Hematopoietic multipotent progenitor cell treated with erythropoietin and hydrocortisone succinate and interleukin-3 and kit ligand, for 17 days (in vitro differentiated cells): ENCODE measurements at regions not wholly inside any gene's neighbourhood (a gene's known extent, or its start where the extent isn't known, plus 50 kb on each side); places are given as distances from the start of the nearest gene placed in this dataset.

Source experiments
- DNase-seq: peaks from one replicate; pipeline ENCODE4 v3.0.0-alpha.2; 2015; ENCODE audit warnings: low spot score

DNA sequence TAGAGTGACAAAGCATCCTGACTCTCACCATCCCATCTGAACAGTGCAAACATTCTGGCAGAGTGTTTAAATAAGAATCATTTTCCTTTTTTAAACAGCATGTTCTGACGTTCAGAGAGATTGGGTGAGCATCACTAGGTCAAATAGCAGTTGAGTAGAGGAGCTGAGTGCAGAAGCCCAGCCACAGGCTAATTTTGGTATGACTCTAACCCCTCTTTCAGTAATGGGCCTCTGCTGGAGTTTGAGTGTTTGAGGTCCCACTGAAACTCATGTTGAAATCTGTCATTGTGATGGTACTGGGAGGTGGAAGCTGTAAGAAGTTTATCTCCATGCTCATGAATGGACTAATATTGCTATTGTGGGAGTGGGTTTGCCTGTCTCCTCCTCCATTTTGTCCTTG lies 194.4 kb downstream of the SALL1 start:
- no peak for DNase-seq

DNA sequence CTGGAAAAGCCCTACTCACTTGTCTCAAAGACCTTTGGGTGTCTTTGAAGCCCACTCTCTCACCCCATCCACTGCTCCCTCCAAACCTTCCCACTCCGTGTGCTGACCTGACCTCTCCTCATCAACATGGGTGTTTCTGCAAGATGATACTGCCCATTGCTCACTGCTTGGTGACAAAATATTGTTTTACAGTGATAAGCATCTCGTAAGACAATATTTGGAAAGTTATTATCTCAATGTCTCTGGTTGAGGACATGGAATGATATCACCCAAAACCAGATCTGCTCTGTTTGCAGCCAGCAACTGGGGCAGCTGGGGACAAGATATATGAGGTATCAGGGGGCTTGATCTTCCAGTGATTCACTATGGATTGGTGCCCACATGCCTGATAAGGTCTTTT lies 195.8 kb downstream of the SALL1 start:
- DNase-seq, result no peak

DNA sequence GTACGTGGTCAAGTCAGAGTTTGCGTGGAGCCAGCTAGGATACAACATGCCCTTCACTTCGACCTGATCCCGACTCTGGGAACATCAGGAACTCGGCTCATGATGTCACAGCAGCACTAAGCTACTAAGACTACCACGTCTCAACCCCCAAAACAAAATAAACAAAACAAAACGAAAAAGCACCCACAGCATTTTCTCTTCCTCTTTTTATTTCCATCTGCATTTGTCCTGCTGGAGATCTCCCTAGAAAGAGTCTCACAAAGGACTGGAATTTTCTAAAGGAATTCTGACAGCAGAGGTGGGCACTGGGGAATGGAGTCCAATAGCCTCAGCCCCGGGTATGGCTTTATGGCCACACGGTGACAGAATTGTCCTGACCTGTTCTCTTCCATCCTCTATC lies 196.6 kb downstream of the SALL1 start:
- DNase-seq, result no peak

DNA sequence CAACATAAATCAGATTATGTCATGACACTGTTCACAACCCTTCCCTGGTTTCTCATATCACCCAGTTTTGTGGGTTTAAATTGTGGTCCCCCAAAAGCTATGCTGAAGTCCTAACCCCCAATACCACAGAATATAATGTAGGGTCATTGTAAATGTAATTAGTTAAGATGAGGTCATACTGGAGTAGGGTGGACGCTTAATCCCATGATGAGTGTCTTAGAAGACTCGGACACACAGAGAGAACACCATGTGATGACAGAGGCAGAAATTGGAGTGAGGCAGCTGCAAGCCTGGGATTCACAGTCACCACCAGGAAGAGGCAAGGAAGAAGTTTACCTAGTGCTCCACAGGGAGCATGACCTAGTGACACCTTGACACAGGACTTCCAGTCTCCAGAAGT lies 197.8 kb downstream of the SALL1 start:
- DNase-seq, result no peak

DNA sequence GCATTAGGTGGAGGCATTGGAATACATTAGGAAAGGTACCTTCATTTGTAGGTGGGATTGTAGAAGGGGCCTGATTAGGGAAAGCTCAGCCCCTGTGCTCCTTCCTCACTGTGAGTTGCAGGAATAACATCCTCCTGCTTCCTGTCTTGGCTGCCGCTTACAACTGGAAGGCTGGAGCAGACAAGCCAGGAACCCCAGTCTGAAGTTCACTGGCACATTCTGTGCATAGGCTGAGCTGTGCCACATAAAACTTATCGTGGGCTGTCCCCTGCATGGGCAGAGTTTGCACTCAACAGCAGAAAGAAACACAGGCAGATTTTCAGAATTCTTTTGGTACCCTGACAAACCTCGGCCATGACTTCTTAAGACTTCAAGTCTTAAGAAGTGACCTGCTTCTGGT lies 200.1 kb downstream of the SALL1 start:
- no peak for DNase-seq

DNA sequence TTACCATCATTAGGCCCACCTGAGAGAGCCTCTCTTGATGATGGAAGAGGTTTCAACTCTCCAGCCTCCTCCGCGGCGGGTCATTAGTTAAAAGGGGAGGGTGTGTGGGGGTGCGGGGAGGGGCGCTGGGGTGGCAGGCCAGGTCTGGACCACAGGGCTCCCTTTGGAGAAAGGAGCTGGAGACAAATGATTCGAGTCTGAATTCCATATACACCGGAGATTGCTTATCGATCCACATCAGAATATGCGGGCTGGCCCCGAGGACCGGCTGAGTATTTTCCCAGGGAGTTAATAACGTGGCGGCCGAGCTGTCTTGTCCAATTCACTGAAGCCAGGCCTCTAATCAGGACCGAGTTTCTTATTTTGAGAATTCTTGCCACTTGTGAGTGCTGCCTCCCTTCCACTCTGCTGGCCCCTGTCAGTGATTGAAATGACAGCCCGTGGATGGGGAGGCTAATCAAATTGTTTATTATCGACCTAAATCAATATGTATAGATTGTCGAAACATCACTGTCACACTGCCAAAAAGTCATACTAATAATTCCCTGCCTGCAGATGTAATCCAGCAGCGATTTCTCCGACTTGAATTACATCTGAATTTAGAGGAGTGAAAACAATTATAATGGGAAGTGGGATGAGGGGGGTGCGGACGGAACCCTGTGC lies 202.7 kb downstream of the SALL1 start:
- no peak for DNase-seq

DNA sequence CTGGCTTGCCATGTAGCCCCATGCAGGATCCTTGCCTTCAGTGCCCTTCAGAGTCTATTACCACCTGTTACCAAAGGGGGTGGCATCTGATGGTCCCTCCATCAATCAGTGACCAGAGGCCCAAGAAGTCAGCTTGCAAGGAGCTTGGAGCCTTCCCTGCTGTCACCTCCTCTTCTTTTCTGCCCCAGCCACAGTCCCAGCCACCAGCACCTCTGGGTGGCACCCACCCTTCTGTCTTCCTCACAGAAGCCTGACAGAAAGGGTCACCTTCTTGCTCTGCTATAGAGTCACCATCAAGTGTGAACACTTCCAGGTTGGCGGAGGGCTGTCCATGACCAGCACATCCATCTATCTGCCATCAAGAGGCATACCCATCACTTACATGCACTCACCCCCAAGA lies 203.2 kb downstream of the SALL1 start:
- no peak for DNase-seq

DNA sequence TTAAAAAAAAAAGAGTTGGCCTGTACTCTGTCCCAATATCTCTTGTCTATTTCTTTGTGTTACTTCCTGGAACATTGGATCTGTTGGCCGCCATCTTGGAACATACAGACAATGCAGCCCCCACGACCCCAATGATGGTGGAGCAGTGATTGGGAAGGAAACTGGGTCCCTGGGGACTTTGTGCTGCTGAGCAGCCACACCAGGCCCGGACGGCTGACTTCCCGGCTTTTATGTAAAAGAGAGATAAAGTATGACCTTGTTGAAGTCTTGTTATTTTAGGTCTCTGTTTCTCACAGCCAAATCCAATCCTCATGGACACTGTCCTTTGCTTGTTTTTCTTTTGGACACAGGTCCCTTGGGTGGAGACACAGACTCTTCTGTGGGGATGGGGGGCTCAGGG lies 204.5 kb downstream of the SALL1 start:
- DNase-seq, result no peak

DNA sequence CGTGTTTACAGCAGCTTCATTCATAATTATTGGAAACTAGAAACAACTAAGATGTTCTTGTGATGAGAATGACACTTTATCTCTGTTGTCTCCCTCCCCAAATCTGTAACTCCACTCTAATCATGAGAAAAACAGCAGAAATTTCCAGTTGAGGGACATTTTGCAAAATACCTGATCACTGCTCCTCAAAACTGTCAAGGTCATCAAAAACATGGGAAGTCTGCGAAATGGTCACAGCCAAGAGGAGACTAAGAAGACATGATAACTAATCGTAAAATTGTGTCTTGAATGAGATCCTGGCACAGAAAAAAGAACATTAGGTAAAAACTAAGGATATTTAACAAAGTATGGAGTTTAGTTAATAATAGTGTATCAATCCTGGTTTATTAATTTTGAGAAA lies 204.2 kb downstream of the CYLD start:
- no peak for DNase-seq

DNA sequence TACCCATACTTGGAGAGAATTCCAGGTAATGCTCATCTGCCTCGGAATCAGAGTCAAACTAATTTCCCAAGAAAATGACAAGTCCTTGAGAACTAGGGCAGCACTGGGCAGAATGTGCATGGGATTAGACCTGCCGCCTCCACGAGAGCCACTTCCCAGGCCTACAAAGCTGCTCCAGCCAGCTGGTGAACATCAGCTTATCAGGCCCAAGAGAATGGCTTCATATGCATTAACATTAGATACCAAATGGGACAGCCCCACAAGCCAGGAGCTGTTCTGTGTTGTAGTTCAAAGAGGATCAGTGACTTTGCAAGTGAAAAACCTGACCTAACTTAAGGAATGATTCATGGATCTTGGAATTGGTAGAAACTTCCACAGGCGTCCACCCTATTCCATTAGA lies 203.3 kb downstream of the CYLD start:
- no peak for DNase-seq

DNA sequence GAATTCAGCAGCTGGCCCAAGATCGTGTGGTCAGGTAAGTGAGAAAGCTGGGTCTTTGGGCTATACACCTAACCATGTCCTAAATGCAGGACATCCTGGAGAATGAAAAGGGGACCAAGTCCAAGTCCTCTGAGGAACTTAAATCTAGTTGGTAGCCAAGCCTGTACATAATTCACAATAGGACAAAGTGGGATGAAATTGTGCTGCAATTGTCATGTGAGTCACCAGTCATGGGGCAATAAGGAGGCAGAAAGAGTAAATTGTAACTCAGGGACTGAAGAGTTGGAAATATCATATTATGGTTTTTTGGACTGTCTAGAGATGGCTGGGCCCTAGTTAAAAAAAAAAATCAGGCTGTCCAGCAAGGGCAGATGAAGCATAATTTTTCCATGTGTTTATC lies 202.6 kb downstream of the CYLD start:
- DNase-seq, result no peak

DNA sequence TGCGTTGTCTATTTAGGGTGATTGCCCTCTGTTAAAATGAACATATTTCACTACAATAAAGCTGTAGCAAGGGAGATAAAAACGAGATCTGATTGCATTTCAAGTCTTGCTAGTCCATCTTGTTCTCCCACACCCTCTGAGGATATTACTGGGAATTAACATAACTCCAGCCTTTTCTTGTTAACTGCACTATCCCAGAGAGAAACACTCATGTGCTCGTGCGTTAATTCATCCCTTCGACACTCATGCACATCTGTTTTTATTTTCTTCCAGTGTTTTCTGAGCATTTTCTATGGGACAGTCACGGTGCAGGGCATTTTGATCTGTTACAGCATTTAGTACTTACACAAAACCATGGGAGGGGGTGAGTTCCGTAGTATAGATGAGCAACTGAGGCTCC lies 202.1 kb downstream of the CYLD start:
- no peak for DNase-seq

DNA sequence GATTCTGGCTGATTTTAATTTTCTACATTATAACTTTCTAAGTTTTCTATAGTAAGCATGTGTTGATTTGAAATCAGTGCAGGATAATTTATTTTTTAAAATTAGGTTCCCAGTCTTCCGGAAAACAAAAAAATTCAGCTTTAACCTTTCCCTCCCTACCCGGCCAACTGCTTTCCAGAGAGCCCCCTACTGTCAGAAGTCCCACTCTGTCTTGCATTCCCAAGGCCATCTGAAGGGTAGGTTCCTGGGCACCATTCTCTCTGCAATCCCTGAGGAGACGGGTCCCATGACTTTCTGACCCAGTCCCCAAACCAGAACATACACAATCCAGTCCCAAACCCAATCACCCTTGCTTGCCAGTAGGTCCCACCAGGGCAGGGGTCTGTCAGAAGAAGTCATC lies 200.3 kb downstream of the CYLD start:
- DNase-seq, result no peak

DNA sequence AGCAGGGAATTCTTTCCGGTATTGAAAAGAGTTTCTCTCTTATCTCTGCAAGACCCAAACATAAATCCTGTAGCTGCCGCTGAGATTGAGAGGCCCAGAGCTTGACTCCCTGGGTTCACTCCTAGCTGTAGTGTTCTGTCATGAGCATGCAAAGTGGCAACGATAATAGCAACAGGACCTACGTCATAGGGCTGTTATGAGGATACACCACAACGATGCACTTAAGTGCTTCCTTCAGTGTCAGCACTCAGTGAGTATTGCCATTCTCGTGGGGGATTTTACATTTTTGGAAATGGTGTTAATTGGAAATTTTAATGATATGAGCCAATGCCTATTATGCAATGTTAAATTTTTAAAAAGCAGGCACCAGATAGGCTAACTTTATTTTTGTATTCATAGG lies 199.8 kb downstream of the CYLD start:
- no peak for DNase-seq

DNA sequence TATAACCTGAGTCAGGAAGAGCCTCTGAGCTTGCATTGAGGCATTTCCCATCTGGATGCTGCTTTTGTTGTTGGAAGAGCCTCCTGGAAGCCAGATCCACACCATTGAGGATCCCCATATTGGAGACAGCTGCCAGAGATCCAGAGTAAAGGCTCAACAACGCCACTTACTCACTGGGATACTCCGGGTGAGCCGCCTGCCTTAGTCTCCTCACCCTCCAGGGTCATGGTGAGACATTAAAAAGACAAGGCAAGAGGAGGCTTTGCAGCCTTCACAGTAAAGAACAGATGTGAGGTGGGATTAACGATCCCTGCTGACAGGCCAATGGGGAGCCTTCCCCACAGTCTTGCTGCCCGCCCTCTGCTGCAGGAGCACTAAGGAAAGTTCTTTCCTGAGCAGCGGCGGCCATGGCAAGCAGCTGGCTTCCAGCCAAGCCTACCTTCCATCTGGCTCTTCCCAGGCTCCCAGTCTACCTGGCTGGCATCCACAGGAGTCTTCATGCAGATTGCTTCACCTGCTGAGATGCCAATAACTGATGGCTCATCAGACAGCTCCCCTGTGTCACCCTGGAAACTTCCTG lies 198.5 kb downstream of the CYLD start:
- no peak for DNase-seq

DNA sequence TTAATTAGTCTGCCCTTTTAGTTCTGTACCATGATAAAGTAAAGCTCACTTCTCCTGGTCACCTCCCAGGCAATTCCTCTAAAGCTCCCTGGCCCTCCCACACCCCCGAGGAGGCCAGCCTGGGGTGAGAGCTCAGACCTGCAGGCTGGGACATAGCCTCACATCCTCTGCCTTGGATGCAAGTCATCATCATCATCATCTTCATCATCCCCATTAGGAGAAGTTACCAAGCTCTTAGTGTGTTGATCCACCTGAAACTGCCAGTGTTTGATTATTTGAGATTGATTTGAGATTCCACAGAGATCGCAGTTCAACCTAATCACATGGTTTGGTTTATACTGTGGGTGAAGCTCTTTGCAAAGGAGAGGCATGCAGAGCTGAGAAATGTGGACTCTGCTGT lies 197.5 kb downstream of the CYLD start:
- no peak for DNase-seq

DNA sequence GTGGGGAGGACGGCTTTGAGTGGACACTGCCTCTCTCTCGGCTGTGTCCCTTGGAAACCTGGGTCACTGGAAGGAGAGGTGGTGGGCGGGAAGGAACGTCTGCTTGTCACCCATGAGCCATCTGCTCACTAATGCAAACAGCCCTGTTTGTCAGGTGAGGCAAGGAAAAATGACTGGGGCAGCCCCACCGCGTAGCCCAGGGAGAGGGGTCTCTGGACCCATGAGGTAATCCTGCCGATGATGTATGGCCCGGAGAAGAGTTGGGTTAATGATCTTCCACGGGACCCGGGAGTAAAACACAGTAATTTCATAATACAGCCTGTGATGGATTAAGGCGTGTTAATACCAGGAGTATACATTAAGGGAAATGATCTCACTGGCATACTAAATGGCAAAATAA lies 197.0 kb downstream of the CYLD start:
- DNase-seq, result no peak

DNA sequence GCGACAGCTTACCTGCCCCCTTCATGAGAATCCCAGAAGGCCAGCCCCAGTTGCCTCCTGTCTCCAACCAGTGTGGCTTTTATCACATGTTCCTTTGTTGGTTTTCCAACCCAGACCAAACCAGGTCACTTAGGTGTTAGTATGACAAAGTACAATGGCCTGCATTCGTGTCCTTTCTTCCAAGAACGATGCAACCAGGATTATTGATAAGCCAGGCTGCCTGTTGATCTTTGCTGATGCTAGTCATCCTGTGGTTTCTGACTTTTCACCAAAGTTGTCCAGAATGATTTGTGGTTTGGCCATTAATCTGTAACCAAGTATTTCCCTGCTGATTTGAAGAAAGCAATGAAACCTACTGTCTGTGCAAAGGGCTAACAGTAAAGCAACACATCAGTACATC lies 191.4 kb downstream of the CYLD start:
- DNase-seq, result no peak

DNA sequence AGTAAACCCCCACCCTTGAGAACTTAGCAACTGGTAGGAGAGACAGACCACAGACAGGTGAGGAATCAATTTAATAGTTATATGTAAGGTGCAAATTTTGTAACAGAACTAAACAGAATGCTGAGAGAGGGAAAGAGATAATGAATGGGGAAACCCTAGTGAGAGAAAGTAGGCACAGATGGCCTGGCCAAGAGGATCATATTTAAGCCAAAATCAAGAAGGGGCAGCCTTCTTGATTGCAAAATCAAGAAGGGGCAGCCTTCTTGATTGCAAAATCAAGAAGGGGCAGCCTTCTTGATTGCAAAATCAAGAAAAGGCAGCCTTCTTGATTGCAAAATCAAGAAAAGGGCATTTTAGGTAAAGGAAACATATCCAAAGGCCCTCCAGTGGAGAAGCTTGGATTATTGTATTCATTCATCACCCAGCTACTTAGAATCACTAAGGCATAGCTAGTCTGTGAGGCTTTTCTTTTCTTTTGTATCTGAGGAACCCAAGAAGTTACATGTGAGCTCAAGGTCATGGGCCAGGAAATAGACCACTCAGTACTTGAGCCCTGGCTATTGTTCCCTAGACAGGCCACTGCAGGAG lies 190.6 kb downstream of the CYLD start:
- no peak for DNase-seq

DNA sequence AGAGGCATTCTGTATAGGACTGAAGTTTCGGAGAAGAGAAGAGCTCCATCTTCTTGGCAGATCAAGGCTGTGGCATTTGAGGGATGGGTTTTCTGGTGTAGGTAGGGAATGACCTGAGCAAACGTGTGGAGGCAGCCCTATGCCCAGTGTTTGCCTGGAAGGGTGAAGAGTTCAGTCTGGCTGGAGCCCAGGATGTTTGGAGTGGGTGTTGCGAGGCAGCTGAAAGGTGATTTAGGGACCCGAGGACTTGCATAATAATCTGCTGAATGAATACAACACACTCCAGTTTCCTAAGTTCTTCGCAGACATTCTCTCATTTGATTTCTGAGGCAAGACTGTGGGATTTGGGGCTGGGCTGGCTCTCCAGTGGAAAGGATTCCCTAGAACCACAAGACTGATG lies 186.2 kb downstream of the CYLD start:
- DNase-seq, result no peak

DNA sequence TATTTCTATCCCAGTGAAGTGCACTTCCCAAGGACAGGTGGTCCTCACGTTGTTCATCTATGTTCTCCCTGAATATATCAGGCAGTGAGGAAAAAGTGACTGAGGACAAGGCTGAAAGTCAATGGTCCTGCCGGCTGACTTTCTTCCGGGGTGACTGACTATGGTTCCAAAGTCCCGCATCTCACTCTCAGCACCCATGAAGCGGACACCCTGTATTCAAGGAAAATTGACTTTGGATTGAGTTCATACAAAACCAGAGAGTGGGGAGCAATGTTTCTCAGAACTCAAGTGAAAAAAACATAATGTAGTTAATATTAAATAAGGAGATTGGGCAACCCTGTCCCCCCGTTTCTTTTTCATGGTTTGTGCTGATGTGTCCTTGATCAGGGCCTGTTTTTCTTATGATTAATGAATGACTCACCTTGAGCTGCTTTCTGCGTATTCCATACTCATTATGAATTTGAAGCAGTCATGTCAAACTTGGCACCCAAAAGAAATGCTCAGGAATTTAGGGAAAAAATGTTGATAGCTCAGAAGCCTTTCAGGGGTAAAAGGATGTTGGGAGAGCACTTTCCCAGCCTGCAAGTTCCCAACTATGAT lies 184.0 kb downstream of the CYLD start:
- DNase-seq, result no peak

DNA sequence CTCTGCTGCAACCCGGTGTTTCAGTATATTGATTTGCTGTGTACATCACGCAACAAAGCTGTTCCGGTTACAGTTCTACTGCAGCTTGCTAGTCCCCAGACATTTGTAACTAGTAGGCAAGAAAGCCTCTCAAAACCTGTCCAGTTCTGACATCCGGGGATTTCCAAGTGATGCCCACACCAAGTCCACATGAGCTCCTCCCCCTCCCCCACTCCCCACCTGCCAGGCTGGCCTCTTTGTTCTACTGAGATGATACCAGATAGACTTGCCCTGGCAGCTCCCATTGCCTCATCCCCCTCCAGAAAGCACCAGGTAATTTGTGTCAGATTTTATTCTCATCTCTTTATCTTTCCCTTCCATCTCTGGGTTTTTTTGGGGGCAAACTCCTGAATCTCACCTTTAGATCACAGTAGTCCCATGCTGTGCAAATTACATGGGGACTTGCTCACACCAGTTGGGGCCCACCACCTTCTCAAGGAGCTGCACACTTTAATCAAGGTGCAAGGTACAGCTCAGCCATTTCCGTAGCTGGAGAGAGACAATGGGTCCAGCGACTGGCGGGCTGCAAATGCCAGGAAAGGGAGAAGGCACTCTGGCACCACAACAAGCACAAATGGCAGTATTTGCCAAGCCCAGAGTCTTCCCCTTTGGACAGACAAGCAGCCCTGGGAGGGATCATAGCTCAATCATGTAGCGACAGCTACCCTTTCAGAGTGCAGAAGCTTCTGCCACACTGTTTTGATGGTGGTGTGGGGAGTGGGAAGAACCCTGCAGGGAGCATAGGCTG lies 183.1 kb downstream of the CYLD start:
- DNase-seq, result no peak
